Psoas muscle (tissue), 7 donors: ENCODE measurements at regions not wholly inside any gene's neighbourhood (a gene's known extent, or its start where the extent isn't known, plus 50 kb on each side); places are given as distances from the start of the nearest gene placed in this dataset.

Experiments
- ATAC-seq, 4 donors: fragments of 200-7000 bp; cut with Tn5 transposase; one replicate each; pipeline ENCODE4 v1.9.1; 2020; ENCODE audit warnings: moderate library complexity in 3 of 4, mild to moderate bottlenecking in 2 of 4
- DNase-seq, 2 donors: peaks; one replicate each; pipeline ENCODE4 v3.0.0-alpha.2; 2020
- H3K27ac ChIP-seq: fragments of 200-600 bp; one replicate; pipeline ENCODE4 v1.8.0; 2022
- H3K27me3 ChIP-seq, 3 donors: fragments of 200-600 bp in 1 of 3; one replicate each; pipeline versions ENCODE4 v1.6.1 to v1.8.0; 2013 to 2022; ENCODE audit warnings: low read length in 2 of 3, mild to moderate bottlenecking in 2 of 3, moderate library complexity in 1 of 3; ENCODE audit not compliant: insufficient read depth in 3 of 3
- H3K36me3 ChIP-seq, 2 donors: fragments of 200-600 bp in 1 of 2; one replicate each; pipeline versions ENCODE4 v1.6.1 to v1.8.0; 2013 to 2022; ENCODE audit warnings: low read depth in 1 of 2, mild to moderate bottlenecking in 1 of 2, moderate library complexity in 1 of 2; ENCODE audit not compliant: insufficient read depth in 1 of 2
- H3K4me1 ChIP-seq: fragments of 200-600 bp; one replicate; pipeline ENCODE4 v1.8.0; 2022
- H3K4me3 ChIP-seq: fragments of 200-600 bp; one replicate; pipeline ENCODE4 v1.8.0; 2022; ENCODE audit warnings: mild to moderate bottlenecking
- H3K9me3 ChIP-seq: fragments of 200-600 bp; one replicate; pipeline ENCODE4 v1.8.0; 2022
- WGBS, 3 donors: extraction: QIAGEN DNeasy Blood & Tissue Kit; methylation state at CpG; one replicate each; pipeline versions ENCODE4 v1.1.6 to v1.1.7; 2013; 5-methylcytosine and 5-hydroxymethylcytosine counted together
- intact Hi-C, 2 donors: fragments of 100-400 bp; cut with DNase I; formaldehyde crosslinking; loops; one replicate each; pipeline versions ENCODE4 v1.11.0 to v1.14.2; 2022
- TF ChIP-seq, protein P1 (sequence below): fragments of 200-600 bp; IDR thresholded peaks from one replicate; pipeline ENCODE4 v1.8.0; 2022; ENCODE audit warnings: antibody characterized with exemption
- donor health status: healthy with polysubstance abuse.
- donor health status: DM: no; HTN: no; CAD: no; lungs with moderate emphysema.
- donor health status: Bipolar disorder and iron deficiency.
- donor health status: healthy.
- donor health status: DM: yes; HTN: yes; CAD: no.
- donor health status: DM: no; HTN: no; CAD: no.
- donor health status: DM: yes; HTN: yes; CAD: no.

DNA sequence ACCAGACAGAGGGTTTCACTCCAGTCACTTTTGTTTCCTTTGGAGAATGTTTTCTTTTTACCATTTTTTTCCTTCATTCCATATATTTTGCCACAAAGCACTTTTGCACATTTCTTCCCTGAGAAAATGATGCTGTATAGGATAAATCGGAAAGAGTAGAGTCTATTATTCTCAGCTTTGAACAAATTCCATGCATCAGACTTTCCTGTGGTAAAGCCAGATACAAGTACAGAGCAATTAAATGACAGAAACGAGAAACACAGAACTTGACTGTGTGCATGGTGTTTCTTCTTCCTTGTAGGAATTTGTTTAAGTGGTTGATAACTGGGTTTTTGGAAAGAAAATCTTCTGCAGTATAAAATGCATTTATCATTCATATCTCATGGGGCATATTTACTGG, 107.4 kb upstream of the CSNK1A1L start:
- 59 to 72% (median 68%) methylated on average over 2 of the region's 2 CpGs for WGBS, 3 donors
- no peaks in the 10 kb centered on the region for H3K36me3 ChIP-seq
- no peak for ATAC-seq
- H3K4me1 ChIP-seq = no peaks in the 10 kb centered on the region
- TF ChIP-seq, protein P1, sequence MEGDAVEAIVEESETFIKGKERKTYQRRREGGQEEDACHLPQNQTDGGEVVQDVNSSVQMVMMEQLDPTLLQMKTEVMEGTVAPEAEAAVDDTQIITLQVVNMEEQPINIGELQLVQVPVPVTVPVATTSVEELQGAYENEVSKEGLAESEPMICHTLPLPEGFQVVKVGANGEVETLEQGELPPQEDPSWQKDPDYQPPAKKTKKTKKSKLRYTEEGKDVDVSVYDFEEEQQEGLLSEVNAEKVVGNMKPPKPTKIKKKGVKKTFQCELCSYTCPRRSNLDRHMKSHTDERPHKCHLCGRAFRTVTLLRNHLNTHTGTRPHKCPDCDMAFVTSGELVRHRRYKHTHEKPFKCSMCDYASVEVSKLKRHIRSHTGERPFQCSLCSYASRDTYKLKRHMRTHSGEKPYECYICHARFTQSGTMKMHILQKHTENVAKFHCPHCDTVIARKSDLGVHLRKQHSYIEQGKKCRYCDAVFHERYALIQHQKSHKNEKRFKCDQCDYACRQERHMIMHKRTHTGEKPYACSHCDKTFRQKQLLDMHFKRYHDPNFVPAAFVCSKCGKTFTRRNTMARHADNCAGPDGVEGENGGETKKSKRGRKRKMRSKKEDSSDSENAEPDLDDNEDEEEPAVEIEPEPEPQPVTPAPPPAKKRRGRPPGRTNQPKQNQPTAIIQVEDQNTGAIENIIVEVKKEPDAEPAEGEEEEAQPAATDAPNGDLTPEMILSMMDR = no peak
- intact Hi-C loops = no loop called here
- H3K27me3 ChIP-seq = no peaks in the 10 kb centered on the region
- DNase-seq = no peak
- no peak overlapping the region for H3K27ac ChIP-seq
- no peaks in the 10 kb centered on the region for H3K9me3 ChIP-seq
- H3K4me3 ChIP-seq = no peak overlapping the region

DNA sequence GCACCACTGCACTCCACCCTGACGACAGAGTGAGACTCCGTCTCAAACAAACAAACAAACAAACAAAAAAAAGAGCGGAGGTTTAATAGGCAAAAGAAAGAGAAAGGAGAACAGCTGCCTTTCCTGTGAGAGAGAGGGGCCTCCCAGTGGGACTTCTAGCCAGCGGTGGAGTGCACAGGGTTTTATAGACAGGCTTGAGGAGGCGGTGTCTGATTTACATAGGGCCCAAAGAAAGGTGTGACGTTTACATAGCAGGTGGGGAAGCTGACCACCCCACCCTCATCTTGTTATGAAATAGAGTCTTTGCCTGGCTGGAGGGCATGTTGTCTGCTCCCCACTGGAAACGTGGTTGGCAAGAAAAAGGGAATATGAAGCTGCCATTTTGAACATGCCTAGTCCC, 106.0 kb upstream of the CSNK1A1L start:
- no peaks in the 10 kb centered on the region for H3K27me3 ChIP-seq
- no peak overlapping the region for H3K4me3 ChIP-seq
- DNase-seq (no peak), ATAC-seq (no peak)
- no peaks in the 10 kb centered on the region for H3K4me1 ChIP-seq
- TF ChIP-seq, protein P1 = no peak
- H3K9me3 ChIP-seq = no peaks in the 10 kb centered on the region
- 59 to 61% (median 60%) methylated on average over 7 of the region's 7 CpGs for WGBS, 3 donors
- H3K36me3 ChIP-seq = no peaks in the 10 kb centered on the region
- no peak overlapping the region for H3K27ac ChIP-seq
- intact Hi-C loops = no loop called here

DNA sequence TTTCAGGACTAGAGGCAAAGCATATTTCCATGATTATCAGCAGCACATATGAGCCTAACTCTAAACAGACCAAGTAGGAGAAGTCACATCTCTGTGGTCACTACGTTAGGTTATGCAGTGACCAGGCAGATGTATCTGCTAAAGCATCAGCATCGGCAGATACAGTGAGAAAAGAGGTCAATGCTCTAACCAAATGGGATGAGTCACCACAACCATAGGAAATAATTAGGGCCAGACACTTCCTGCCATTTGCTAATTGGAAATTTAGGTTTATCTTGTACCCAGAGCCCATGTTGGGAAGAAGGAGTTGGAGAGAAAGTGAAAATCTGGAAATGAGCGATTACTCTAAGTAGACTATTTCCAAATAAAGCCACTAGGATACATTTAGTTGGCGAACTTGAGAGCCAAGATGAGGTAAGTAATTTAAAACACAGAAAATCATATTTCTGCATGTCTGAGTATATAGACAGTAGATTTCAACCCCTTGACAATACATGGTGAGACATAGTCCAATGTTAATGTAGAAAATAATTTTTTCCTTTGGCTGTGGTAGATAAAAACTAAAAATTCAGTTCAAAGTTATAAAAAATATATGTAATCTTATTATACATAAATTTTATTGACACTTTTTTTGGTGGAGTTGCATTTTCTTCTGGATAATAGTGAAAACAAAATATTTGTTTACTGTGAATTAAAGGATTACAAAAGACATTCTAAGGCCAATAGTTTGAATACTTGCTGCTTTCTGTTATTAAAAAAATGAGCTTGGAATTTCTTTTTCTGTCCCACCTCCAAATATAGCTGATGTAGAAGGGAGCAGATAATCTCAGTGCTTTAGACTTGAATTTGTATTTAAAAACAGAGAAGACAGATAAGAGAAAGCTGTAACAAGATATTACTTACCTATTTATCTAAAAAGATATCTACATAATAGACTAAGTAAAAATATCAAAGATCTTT, 104.4 kb upstream of the CSNK1A1L start:
- intact Hi-C loops = no loop called here
- no peaks in the 10 kb centered on the region for H3K4me1 ChIP-seq
- H3K4me3 ChIP-seq = no peak overlapping the region
- no peak for ATAC-seq
- WGBS, 3 donors = 70 to 81% (median 77%) methylated on average over 4 of the region's 4 CpGs
- no peak overlapping the region for H3K27ac ChIP-seq
- TF ChIP-seq, protein P1 = no peak
- no peaks in the 10 kb centered on the region for H3K9me3 ChIP-seq
- no peaks in the 10 kb centered on the region for H3K36me3 ChIP-seq
- no peak for DNase-seq
- H3K27me3 ChIP-seq = no peaks in the 10 kb centered on the region

DNA sequence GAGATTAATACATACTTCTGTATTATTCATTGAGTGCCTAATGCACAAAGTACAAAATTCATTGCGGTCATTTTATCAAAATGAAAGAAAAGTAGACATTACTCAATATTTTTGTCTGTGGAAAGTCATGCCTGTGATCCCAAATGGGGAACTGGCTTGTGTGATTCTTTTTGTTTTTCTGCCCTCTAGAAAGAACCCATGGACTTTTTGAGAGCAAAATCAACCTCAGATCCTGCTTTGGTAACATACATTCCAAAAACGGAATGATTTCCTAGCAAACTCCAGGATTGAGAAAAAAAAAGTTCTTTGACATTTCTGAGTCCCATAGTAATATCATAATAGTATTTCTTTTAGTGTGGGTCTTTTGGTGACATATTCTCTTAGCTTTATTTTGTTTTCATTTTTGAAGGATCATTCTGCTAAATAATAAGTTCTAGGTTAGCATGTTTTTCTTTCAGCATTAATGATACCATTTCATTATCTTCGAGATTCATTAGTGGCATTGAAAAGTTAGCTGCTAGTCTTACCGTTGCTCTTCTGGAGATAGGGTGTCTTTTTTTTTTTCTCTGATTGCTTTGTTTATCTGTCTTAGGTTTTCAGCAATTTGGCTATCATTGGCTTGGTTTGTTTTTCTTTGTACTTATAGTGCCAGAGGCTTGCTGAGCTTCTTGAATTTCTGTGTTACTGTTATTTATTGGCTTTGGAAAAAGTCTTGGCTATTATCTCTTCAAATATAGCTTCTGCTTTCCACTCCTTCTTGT, 102.4 kb upstream of the CSNK1A1L start:
- no peak overlapping the region for H3K4me3 ChIP-seq
- no peaks in the 10 kb centered on the region for H3K36me3 ChIP-seq
- no peaks in the 10 kb centered on the region for H3K4me1 ChIP-seq
- H3K27me3 ChIP-seq = no peaks in the 10 kb centered on the region
- intact Hi-C loops = no loop called here
- H3K27ac ChIP-seq = no peak overlapping the region
- DNase-seq (no peak), ATAC-seq (no peak)
- H3K9me3 ChIP-seq = no peaks in the 10 kb centered on the region
- WGBS, 3 donors = 72 to 79% (median 73%) methylated on average over 4 of the region's 4 CpGs
- TF ChIP-seq, protein P1 = no peak
